Astrocyte (in vitro differentiated cells and primary cell): ENCODE measurements at regions not wholly inside any gene's neighbourhood (a gene's known extent, or its start where the extent isn't known, plus 50 kb on each side); places are given as distances from the start of the nearest gene placed in this dataset.
A peak's percentile ranks its signal among the peaks of the same experiment; 100 is the strongest.

Experiments
- DNase-seq: peaks from one replicate; pipeline ENCODE4 v3.0.0-alpha.2; 2010; ENCODE audit warnings: low read depth
- FAIRE-seq: peaks from 2 replicates; lab custom pipeline; 2011; peaks lifted over from hg19 to GRCh38; lab: Jason Lieb, UNC
- H2AFZ ChIP-seq: 2 replicates; pipeline ENCODE4 v1.6.0; 2012; ENCODE audit warnings: low read depth, low read length, inconsistent platforms
- H3K27ac ChIP-seq: 2 replicates; pipeline ENCODE4 v1.5.1; 2011; ENCODE audit warnings: low read depth, low read length, inconsistent platforms
- H3K27me3 ChIP-seq: 2 replicates; pipeline ENCODE4 v1.6.0; 2011; ENCODE audit warnings: low read length, inconsistent platforms; ENCODE audit not compliant: insufficient read depth
- H3K36me3 ChIP-seq: 2 replicates; pipeline ENCODE4 v1.5.1; 2011; ENCODE audit warnings: low read length, inconsistent platforms; ENCODE audit not compliant: insufficient read depth
- H3K4me1 ChIP-seq: 2 replicates; pipeline ENCODE4 v1.5.1; 2011; ENCODE audit warnings: low read length, inconsistent platforms; ENCODE audit not compliant: insufficient read depth
- H3K4me2 ChIP-seq: 2 replicates; pipeline ENCODE4 v1.6.0; 2012; ENCODE audit warnings: low read length, inconsistent platforms
- H3K4me3 ChIP-seq: 2 replicates; pipeline ENCODE4 v1.5.1; 2011; ENCODE audit warnings: low read depth, mild to moderate bottlenecking, low read length, inconsistent platforms; ENCODE audit not compliant: insufficient read depth
- H3K79me2 ChIP-seq: 2 replicates; pipeline ENCODE4 v1.6.0; 2012; ENCODE audit warnings: mild to moderate bottlenecking, low read length, inconsistent platforms; ENCODE audit not compliant: insufficient read depth
- H3K9ac ChIP-seq: 2 replicates; pipeline ENCODE4 v1.6.0; 2012; ENCODE audit warnings: mild to moderate bottlenecking, low read length, inconsistent platforms
- H3K9me3 ChIP-seq: 2 replicates; pipeline ENCODE4 v1.5.1; 2012; ENCODE audit warnings: low read depth, mild to moderate bottlenecking, low read length, inconsistent platforms; ENCODE audit not compliant: insufficient read depth
- H4K20me1 ChIP-seq: 2 replicates; pipeline ENCODE4 v1.6.0; 2012; ENCODE audit warnings: low read length, inconsistent platforms; ENCODE audit not compliant: insufficient read depth
- H3K27ac Mint-ChIP-seq: one replicate; pipeline ENCODE4 v1.8.0; 2021; ENCODE audit warnings: mild to moderate bottlenecking, mixed read lengths; ENCODE audit not compliant: unreplicated experiment
- H3K27me3 Mint-ChIP-seq: one replicate; pipeline ENCODE4 v1.8.0; 2021; ENCODE audit warnings: low read depth, mixed read lengths; ENCODE audit not compliant: unreplicated experiment
- H3K36me3 Mint-ChIP-seq: one replicate; pipeline ENCODE4 v1.8.0; 2021; ENCODE audit warnings: low read depth, mixed read lengths; ENCODE audit not compliant: unreplicated experiment
- H3K4me1 Mint-ChIP-seq: one replicate; pipeline ENCODE4 v1.8.0; 2021; ENCODE audit warnings: low read depth, mixed read lengths; ENCODE audit not compliant: unreplicated experiment
- H3K4me3 Mint-ChIP-seq: one replicate; pipeline ENCODE4 v1.8.0; 2021; ENCODE audit warnings: mild to moderate bottlenecking, moderate library complexity, mixed read lengths; ENCODE audit not compliant: unreplicated experiment
- H3K9me3 Mint-ChIP-seq: one replicate; pipeline ENCODE4 v1.8.0; 2021; ENCODE audit warnings: mild to moderate bottlenecking, mixed read lengths; ENCODE audit not compliant: unreplicated experiment
- EZH2 ChIP-seq: IDR thresholded peaks from 2 replicates; pipeline ENCODE4 v1.6.1; 2012; ENCODE audit warnings: mild to moderate bottlenecking, low read length, inconsistent platforms; ENCODE audit not compliant: insufficient read depth
- TF ChIP-seq, protein P1 (sequence below): IDR thresholded peaks from 2 replicates; pipeline ENCODE4 v1.5.1; 2011; ENCODE audit warnings: low read depth, mild to moderate bottlenecking, inconsistent platforms, low read length, moderate library complexity; ENCODE audit not compliant: insufficient read depth

GRCh38 chr1:60849401-60849800, 233.0 kb upstream of the NFIA start:
- no peak overlapping the region for H3K4me2 ChIP-seq
- H3K9me3 Mint-ChIP-seq, result peaks cover 4% of the 10 kb centered on the region
- no peak for FAIRE-seq

DNA sequence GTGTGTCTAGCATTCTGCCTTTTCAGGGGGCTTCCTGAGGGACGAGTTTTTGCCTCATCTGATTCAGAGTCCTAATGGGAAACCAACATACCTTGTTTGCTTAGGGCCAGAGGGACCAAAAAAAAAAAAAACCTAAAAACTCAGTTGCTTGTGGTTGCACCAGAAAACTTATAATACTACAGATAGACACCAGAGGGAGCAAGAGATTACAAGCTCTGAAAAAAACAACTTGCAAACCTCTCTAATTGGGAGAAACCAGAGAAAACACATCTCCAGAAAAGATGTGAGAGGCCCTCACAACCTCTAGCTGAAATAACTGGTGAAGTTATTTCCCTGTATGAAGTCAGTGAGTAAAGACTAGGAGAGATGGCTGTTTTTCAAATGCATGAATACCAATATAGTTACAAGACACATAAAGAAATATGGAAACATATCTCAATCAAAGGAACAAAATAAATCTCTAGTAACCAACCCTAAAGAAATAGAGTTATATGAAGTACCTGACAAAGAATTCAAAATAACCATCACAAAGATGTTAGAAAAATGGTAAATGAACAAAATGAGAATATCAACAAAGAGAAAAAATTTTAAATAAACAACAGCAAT, 233.7 kb upstream of the NFIA start:
- H3K4me3 ChIP-seq, result no peak overlapping the region
- TF ChIP-seq, protein P1, sequence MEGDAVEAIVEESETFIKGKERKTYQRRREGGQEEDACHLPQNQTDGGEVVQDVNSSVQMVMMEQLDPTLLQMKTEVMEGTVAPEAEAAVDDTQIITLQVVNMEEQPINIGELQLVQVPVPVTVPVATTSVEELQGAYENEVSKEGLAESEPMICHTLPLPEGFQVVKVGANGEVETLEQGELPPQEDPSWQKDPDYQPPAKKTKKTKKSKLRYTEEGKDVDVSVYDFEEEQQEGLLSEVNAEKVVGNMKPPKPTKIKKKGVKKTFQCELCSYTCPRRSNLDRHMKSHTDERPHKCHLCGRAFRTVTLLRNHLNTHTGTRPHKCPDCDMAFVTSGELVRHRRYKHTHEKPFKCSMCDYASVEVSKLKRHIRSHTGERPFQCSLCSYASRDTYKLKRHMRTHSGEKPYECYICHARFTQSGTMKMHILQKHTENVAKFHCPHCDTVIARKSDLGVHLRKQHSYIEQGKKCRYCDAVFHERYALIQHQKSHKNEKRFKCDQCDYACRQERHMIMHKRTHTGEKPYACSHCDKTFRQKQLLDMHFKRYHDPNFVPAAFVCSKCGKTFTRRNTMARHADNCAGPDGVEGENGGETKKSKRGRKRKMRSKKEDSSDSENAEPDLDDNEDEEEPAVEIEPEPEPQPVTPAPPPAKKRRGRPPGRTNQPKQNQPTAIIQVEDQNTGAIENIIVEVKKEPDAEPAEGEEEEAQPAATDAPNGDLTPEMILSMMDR, result peak; percentile 64
- no peak for TF ChIP-seq EZH2
- H3K9ac ChIP-seq, result no peak overlapping the region
- no peaks in the 10 kb centered on the region for H4K20me1 ChIP-seq
- no peak overlapping the region for H3K4me2 ChIP-seq
- no peak overlapping the region for H3K4me3 Mint-ChIP-seq
- peaks cover 5% of the 10 kb centered on the region for H3K9me3 Mint-ChIP-seq
- H3K36me3 ChIP-seq, result no peaks in the 10 kb centered on the region
- no peak for FAIRE-seq
- no peaks in the 10 kb centered on the region for H3K4me1 ChIP-seq
- H3K27me3 Mint-ChIP-seq, result no peaks in the 10 kb centered on the region
- H3K4me1 Mint-ChIP-seq, result peaks cover 7% of the 10 kb centered on the region
- no peaks in the 10 kb centered on the region for H3K27me3 ChIP-seq
- no peak overlapping the region for H2AFZ ChIP-seq
- H3K27ac ChIP-seq, result no peak overlapping the region
- no peaks in the 10 kb centered on the region for H3K36me3 Mint-ChIP-seq
- H3K79me2 ChIP-seq, result no peaks in the 10 kb centered on the region
- no peaks in the 10 kb centered on the region for H3K9me3 ChIP-seq
- DNase-seq, result peak; percentile 18
- H3K27ac Mint-ChIP-seq, result peak overlapping the region; percentile 64

More at GRCh38 chr1:60849401-60849800, 233.0 kb upstream of the NFIA start:
- Mint-ChIP-seq H3K27me3 (no peaks in the 10 kb centered on the region), H3K27ac (no peak overlapping the region), H3K4me1 (peaks cover 7% of the 10 kb centered on the region), H3K36me3 (no peaks in the 10 kb centered on the region), H3K4me3 (no peak overlapping the region)
- no peak overlapping the region for H2AFZ ChIP-seq
- H3K27me3 ChIP-seq, result no peaks in the 10 kb centered on the region
- no peak for TF ChIP-seq EZH2
- TF ChIP-seq, protein P1, result no peak
- no peaks in the 10 kb centered on the region for H3K4me1 ChIP-seq
- H4K20me1 ChIP-seq, result no peaks in the 10 kb centered on the region
- no peaks in the 10 kb centered on the region for H3K79me2 ChIP-seq
- no peaks in the 10 kb centered on the region for H3K36me3 ChIP-seq
- H3K4me3 ChIP-seq, result no peak overlapping the region
- H3K9ac ChIP-seq, result no peak overlapping the region
- no peak overlapping the region for H3K27ac ChIP-seq
- no peaks in the 10 kb centered on the region for H3K9me3 ChIP-seq
- DNase-seq, result no peak

DNA sequence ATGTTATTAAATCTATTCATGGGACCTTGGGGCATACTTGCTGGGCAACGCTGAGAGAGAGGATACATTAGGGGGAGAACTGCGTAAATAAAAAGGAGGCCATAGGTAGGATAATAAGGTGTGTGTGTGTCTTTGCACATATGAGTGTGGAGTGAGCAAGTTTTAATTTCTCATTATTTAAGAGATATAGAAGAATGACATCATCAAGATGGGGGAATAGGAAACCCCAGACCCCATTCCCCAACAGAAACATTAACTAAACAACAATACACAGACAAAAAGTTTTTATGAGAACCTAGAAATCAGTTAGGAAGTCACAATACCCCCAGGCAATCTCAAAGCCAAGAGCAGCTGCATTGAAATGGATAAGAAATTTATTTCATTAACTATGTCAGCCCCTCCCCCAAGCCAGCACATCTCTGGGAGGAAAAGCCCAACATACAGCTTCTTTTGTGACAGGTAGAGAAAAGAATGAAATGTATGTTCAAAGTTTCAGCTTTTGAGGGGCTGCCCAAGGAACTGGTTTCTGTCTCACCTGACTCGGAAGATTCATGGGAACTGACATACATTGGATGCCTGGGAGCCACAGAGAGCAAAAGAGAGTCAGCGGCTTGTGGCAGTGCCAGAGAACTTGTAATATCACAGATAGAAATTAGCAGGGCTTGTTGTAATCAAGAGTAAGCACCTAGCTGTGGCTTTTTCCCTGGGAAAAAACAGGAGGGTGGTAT, 234.3 kb upstream of the NFIA start:
- Mint-ChIP-seq H3K4me1 (peaks cover 7% of the 10 kb centered on the region), H3K27me3 (no peaks in the 10 kb centered on the region), H3K4me3 (no peak overlapping the region), H3K9me3 (peaks cover 5% of the 10 kb centered on the region), H3K27ac (peak overlapping the region; percentile 64), H3K36me3 (no peaks in the 10 kb centered on the region)
- H3K36me3 ChIP-seq, result no peaks in the 10 kb centered on the region
- no peak overlapping the region for H3K9ac ChIP-seq
- H4K20me1 ChIP-seq, result no peaks in the 10 kb centered on the region
- H3K9me3 ChIP-seq, result no peaks in the 10 kb centered on the region
- no peak for DNase-seq
- no peak overlapping the region for H3K4me3 ChIP-seq
- H3K4me2 ChIP-seq, result no peak overlapping the region
- no peaks in the 10 kb centered on the region for H3K27me3 ChIP-seq
- TF ChIP-seq, protein P1, result no peak
- TF ChIP-seq EZH2, result no peak
- FAIRE-seq, result no peak
- no peaks in the 10 kb centered on the region for H3K4me1 ChIP-seq
- H3K27ac ChIP-seq, result no peak overlapping the region
- no peaks in the 10 kb centered on the region for H3K79me2 ChIP-seq
- no peak overlapping the region for H2AFZ ChIP-seq
